Tibial nerve (tissue), 3 donors: ENCODE measurements at regions not wholly inside any gene's neighbourhood (a gene's known extent, or its start where the extent isn't known, plus 50 kb on each side); places are given as distances from the start of the nearest gene placed in this dataset.

Experiments
- CTCF ChIP-seq, 5 experiments: fragments of 200-600 bp in 3 of 5; fragments of 450-650 bp in 2 of 5; sonication (generic) in 3 of 5; IDR thresholded peaks; one replicate each; pipeline ENCODE4 v1.5.1; 2016 to 2019; ENCODE audit warnings: antibody characterized with exemption in 5 of 5, mild to moderate bottlenecking in 3 of 5, moderate library complexity in 2 of 5
- POLR2A ChIP-seq, 2 donors: fragments of 450-650 bp; IDR thresholded peaks; one replicate each; pipeline ENCODE4 v1.6.1; 2017; ENCODE audit warnings: antibody characterized with exemption in 2 of 2, mild to moderate bottlenecking in 2 of 2, moderate library complexity in 2 of 2

DNA sequence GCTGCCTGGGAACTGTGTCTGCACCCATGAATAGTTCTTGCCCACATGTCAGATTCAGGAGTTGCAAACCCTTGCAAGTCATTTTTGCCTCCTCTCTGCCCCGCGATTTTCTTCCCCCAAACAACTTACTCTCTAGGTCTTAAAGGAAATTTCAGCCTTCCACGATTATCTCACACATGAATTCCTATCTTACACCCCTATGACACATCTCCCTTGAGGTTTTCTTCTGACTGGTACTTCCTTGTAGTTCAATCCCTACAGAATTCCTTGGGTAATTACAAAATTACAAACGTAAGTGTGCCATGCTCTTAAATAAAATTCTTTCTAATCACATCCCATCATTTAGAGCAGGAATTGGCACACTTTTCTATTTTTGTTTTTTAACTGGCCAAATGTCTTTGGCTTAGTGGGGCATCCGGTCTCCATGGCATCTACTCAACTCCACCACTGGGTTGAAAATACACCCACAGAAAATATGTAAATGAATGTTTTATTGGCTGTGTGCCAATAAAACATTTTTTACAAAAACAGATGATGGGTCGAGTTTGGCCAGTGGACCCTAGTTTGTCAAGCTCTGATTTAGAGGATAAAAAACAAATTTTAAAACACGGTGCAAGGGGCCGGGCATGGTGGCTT lies 536.4 kb upstream of the AMELY start:
- TF ChIP-seq CTCF (IDR thresholded peaks at IDR 0.05) (no peak), POLR2A (IDR thresholded peaks at IDR 0.05) (no peak)
